GM19193 (cell line): ENCODE measurements at regions not wholly inside any gene's neighbourhood (a gene's known extent, or its start where the extent isn't known, plus 50 kb on each side); places are given as distances from the start of the nearest gene placed in this dataset.

Experiments used
- POLR2A ChIP-seq: IDR thresholded peaks from 4 replicates; pipeline ENCODE4 v1.6.1; 2011; ENCODE audit not compliant: insufficient read depth, insufficient read length; ENCODE audit errors: extremely low read depth

DNA sequence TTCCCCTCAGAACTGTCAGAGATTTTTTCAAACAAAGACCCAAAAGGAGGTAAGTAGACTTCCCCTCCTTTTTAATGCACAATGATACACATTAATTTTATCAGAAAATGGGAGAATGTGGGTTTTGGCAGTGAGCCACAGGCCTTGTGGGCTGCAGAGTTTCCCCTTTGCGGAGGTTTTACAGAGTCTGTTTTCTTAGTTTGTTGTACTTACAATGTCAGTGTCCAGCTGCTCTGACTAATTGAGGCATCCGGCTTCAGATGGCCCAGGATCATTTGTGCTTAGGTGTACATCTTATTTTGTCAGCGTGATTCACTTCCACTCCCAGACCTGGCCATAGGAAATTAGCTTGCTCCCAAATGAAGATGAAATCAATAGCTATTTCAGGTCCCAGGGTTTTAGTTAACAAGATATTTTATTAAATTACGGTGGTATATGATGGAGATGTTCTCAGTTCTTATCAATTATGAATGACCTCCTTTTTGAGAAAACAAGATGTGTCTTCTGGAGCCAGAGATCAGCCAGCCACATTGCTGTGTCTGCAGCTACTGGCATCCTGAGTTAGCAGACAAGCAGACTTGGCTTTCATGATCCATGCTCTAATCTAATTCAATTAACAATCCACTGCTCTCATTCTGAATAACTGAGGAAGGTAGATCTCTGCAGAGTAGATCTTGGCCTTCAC lies 1086.6 kb upstream of the SORCS1 start:
- TF ChIP-seq POLR2A: no peak

DNA sequence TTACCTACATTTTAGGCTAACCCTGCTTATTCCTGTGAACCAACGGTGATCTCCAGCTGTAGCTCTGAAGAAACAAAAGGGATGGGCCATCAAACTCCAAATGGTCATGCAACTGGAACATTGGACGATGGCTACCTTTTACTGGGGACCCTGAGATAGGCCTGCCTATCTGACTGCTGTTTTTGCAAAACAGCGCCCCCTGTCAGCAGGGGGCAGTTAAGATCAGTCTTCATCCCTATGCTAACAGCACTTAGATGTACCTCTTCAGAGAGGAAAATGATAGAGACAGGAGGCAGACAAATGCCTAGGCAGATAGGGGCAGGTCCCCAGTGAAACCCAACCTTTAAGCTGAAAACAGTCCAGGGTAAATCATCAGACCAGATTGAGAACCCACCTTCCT lies 1085.4 kb upstream of the SORCS1 start:
- no peak for TF ChIP-seq POLR2A

DNA sequence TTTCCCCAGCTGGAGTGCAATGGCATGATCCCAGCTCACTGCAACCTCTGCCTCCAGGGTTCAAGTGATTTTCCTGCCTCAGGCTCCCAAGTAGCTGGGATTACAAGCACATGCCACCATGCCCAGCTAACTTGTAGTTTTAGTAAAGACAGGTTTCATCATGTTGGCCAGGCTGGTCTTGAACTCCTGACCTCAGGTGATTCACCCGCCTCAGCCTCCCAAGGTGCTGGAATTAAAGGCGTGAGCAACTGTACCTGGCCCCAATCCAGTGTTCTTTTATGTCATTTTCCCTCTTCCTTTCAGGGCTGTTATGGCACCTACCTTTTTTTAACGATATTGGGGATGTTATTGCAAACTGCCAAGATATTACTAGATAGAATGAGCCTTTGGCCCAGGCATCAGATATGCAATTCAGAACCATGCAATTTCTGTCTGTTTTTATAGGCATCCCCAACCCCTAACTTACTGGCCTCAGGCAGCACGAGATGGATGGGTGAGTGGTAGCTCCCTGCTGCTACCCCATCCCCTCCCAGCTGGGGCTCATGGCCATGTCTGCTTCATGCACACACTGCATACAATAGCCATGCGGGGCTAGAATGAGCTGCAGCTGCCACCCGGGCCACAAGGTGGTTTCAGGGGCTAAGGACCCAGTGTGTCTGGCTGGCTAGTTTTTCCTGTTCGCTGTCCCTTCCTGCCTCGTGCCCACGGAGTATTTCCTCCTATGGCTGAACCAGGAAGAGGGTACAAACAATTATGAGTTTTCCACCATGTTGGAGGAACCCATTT lies 1080.1 kb upstream of the SORCS1 start:
- TF ChIP-seq POLR2A: no peak

DNA sequence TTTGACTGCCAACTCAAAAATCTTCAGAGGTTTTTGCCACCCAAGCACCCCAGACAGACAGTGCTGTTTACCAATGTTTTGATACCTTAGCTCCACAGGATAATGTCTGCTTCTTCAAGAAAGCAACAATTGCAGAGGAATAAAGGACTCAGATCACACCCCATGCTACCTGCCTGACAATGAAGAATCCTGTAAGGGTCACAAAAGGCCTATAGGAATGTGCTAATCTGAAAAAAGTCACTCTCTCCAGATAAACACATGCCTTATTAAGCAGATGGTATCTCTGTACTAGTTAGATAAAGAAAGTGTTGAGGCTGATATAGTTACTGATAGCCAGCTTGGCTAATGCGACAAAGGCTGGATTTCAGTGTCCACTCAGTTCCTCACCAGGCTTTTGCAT lies 1076.7 kb upstream of the SORCS1 start:
- TF ChIP-seq POLR2A: no peak

DNA sequence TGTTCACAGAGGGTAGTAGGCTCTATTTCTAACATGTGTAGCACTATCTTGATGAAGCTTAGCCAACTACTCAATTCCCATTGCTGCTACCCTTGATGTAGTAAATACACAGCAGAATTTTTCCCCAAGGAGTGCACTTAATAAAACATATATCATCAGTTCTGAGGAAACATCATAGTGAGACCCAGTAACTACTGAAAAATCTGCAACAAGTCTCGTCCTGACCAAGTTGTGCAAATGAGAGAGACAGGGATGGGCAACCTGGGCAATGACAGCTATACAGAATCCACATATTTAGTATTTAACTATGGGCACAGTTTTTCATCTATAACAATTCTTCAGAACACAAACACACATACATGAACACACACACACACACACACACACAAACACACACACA lies 1073.8 kb upstream of the SORCS1 start:
- no peak for TF ChIP-seq POLR2A

DNA sequence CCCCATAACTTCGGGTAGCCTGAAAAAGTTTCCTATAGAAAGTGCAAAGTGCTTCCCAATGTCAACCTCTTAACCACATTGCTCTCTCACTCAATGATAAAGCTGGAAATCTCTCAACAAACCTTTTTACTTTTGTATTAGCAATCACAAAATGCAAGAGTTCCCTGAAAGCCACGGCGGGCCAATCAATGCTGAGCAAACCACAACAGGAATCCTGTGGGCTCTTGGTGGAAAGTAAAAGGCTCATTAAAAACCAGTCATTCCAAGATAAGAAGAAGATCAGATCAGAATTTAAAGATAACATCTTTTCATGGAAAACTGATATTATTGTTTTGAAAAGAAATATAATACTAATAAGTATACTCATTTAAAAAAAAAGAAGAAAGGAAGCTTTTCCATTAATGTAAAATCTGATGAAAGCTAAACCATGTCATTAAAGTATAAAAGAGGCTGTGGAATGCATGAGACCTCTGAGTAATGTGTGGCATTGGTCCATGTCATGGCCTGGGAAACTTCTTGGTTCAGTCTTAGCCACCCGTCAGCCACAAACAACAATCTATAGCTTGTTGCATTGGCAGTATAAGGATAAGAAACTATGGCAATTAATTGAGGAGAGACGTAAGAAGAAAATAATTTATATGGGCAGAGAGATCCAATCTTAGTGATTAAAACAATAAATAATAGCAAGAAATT lies 1066.1 kb upstream of the SORCS1 start:
- no peak for TF ChIP-seq POLR2A

DNA sequence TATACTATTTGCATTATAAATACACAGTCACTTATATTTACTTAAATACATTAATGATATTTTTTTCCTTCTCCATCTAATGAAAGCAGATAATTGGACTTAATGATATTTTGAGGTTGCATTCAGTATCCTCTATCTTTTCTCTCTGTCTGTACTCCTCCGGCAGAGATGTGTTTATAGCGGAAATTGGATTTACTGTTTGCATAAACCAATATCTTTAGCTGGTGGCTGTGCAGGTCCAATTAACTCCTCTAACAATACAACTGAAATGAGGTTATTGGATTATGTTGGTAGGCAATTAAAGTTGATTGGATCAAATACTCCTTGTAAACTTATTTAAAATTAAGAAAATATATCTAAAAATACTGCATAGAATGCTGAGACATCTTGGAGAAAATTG lies 1044.2 kb upstream of the SORCS1 start:
- no peak for TF ChIP-seq POLR2A

DNA sequence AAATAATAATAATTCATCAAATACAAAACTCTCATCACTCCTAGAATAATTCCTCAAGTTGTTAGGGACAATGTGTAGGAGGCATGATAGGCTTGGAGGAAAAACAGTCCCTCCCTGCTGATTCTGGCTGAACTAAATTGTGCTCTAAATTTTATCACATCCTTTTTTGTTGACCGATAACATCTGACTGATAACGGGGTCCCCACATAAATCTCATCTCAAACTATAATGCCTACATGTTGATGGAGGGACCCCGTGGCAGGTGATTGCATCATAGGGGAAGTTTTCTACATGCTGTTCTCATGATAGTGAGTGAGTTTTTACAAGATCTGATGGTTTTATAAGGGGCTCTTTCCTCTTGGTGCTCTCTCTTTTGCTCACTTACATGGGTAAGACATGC lies 1043.5 kb upstream of the SORCS1 start:
- no peak for TF ChIP-seq POLR2A

DNA sequence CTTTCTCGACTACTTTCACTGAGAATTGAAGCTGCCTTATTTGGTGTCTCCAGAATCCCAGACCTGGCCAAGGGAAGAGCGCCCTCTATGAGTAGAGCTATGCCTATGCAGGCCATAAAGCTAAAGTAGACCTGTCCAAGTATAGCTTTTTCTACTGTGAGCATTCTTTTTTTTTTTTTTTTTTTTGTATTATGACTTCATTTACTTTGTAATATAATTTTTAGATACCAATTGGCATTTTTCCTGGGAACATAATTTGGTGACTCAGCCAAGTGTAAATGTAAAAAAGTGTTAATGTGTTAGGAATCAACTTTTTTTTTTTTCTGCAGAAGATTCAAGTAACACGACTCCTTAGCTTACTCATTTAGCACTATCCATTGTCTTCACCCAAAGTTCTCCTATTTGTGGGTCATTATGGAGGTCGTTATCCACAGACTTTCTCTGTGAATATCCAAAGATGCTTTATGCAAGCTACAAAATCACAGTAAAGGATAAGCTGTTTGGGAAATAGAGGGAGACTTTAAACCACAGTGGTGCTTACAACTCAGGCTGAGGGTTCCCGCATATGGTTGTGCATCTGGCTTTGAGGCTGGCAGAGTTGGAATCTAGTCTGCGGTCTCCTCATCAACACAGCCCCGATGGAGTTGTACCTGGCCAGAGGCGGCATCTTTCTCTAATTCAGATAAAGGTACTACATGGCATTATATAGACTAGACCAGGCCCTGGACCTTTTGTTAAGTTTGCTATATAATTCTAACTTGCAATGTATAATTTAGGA lies 1040.2 kb upstream of the SORCS1 start:
- no peak for TF ChIP-seq POLR2A

DNA sequence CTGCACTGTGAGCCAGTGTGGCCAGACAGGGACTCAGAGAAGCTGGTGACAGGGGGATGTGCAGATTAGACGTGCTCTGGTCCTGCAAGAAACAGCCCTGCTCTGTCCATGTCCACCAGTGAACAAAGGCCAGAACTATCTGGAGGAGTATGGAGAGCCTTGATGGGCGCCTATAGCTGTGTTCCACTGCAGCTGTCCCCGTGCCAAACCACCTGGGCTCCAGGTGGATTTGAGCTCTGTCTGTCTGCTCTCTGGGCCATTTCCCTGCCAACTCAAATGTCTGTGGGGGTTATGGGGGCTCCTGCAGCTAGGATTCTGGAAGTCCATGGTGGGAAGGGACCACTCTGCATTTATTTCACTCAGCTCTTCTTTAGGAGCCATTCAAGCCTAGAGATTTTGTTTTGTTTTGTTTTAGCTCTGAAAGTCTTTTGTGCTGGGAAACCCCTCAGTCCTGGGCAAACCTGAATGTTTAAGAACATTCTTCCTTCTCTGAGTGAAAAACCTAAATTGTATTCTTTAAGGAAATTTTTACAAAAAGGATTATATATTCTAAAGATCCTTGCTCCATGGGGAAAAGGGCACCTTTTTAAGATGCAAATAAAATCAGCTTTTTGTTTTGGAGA lies 1039.5 kb upstream of the SORCS1 start:
- TF ChIP-seq POLR2A: no peak

DNA sequence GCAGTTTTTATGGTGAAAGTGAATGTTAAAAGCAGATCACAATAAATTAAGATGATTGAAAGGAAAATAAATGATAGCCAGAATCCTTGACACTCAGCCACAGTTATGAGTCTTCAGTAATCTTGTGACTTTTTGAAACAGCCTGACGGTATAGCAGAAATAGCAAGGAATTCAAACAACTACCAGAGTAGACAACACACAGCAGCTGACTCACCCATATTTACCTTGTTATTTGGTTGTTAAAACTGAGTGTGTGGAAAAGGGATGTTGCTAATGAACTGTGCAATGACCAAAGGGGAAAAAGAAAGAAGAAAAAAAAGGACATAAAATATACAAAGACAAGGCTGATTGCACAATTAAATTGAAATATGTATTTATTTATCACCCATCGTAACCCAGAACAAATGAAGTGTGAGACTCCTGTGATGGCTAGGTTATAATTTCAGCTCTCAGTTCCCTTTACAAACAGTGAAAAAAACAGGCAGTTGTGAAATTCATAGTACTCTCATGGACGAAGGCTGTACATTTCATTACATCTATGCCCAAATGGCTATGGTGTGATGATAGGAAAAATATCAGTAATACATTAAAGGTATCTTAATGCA lies 1023.0 kb upstream of the SORCS1 start:
- no peak for TF ChIP-seq POLR2A

DNA sequence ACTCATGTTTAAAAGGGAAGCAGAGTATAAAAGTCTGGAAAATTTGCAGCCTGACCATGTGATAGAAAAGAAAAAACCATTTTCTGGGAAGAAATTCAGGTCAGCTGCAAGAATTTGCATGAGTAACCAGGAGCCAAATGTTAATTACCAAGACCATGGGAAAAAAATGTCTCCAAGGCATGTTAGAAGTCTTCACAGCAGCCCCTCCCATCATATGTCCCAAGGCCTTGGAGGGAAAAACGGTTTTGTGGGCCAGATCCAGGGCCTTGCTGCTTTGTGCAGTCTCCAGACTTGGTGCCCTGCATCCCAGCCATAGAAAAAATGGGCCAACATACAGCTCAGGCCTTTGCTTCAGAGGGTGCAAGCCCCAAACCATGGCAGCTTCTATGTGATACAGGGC lies 1019.6 kb upstream of the SORCS1 start:
- no peak for TF ChIP-seq POLR2A

DNA sequence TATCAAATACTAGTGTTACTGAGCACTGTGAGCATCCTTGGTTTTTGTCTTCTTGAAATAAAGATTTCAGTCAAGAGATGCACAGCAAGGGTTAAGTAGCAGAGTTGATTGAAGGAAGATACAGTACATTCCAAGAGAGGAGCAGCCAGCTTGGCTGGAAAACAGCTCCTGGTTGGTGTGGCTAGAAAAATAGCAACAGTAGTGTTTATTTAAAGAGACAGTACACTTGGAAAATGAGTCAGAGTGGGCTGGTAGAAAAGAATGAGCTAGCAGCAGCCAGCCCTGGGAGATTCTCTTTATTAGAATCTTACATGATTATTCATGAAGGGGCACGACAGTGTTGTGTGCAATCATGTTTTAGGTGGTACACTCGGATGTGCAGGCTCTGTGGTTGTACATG lies 1016.4 kb upstream of the SORCS1 start:
- no peak for TF ChIP-seq POLR2A

DNA sequence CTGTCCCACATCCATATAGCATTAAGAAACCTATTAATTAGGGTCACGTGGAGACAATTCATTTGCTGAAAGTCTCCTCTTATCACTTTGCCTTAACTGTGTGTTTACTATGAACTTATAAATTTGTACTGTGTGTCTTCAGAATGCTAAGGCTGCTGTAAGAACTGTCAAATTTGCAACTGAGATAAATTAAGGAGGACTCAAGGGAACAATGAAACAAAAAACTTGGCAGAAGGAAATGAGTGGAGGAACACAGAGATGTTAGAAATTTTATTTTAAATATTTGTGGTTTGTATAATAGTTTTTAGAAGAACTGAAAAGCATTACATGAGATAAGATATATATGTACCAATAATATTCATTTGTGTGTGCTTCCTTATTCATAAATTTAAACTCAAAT lies 1005.3 kb upstream of the SORCS1 start:
- TF ChIP-seq POLR2A: no peak
